Nephron progenitor cell (in vitro differentiated cells): ENCODE measurements at regions not wholly inside any gene's neighbourhood (a gene's known extent, or its start where the extent isn't known, plus 50 kb on each side); places are given as distances from the start of the nearest gene placed in this dataset.
"Not testable (repeated sequence)": the region's sequence is repeated elsewhere in the genome, so short reads cannot be mapped to it uniquely, and the experiment has no call there.

Experiments used
- DNase-seq: peaks from one replicate; pipeline ENCODE4 v3.0.0; 2021
- H3K27ac Mint-ChIP-seq: 2 replicates; pipeline ENCODE4 v1.8.0; 2021; ENCODE audit warnings: mild to moderate bottlenecking, moderate library complexity, mixed read lengths
- H3K27me3 Mint-ChIP-seq: 2 replicates; pipeline ENCODE4 v1.8.0; 2021; ENCODE audit warnings: mild to moderate bottlenecking, low read depth, mixed read lengths; ENCODE audit not compliant: poor library complexity
- H3K36me3 Mint-ChIP-seq: 2 replicates; pipeline ENCODE4 v1.8.0; 2021; ENCODE audit warnings: low read depth, mixed read lengths
- H3K4me1 Mint-ChIP-seq: 2 replicates; pipeline ENCODE4 v1.8.0; 2021; ENCODE audit warnings: mixed read lengths
- H3K4me3 Mint-ChIP-seq: 2 replicates; pipeline ENCODE4 v1.8.0; 2021; ENCODE audit warnings: mild to moderate bottlenecking, moderate library complexity, mixed read lengths
- H3K9me3 Mint-ChIP-seq: 2 replicates; pipeline ENCODE4 v1.8.0; 2021; ENCODE audit warnings: mild to moderate bottlenecking, moderate library complexity, mixed read lengths
- CTCF ChIP-seq: fragments of 200-600 bp; sonication (generic); IDR thresholded peaks from 2 replicates; pipeline ENCODE4 v1.5.0; 2021; ENCODE audit warnings: antibody characterized with exemption

- DNase-seq = no peak
- Mint-ChIP-seq H3K4me1 (peaks cover 9% of the 10 kb centered on the region), H3K36me3 (no peaks in the 10 kb centered on the region), H3K9me3 (no peaks in the 10 kb centered on the region), H3K27me3 (peaks cover 7% of the 10 kb centered on the region), H3K27ac (no peak overlapping the region), H3K4me3 (no peak overlapping the region)
- TF ChIP-seq CTCF = no peak
Measured at GRCh38 chr3:25844891-25845290, 55.0 kb downstream of the OXSM start.

GRCh38 chr3:25846282-25846681, 56.4 kb downstream of the OXSM start:
- Mint-ChIP-seq H3K27me3 (peaks cover 10% of the 10 kb centered on the region), H3K4me1 (peaks cover 10% of the 10 kb centered on the region), H3K4me3 (no peak overlapping the region), H3K27ac (no peak overlapping the region), H3K9me3 (peaks cover 7% of the 10 kb centered on the region), H3K36me3 (no peaks in the 10 kb centered on the region)
- DNase-seq = no peak
- TF ChIP-seq CTCF = no peak

- peaks cover 16% of the 10 kb centered on the region for H3K9me3 Mint-ChIP-seq
- H3K4me3 Mint-ChIP-seq = no peak overlapping the region
Measured at GRCh38 chr3:25849091-25849490, 59.2 kb downstream of the OXSM start.

GRCh38 chr3:25849641-25850385, 59.9 kb downstream of the OXSM start:
- Mint-ChIP-seq H3K9me3 (peaks cover 16% of the 10 kb centered on the region), H3K27me3 (peaks cover 7% of the 10 kb centered on the region), H3K27ac (no peak overlapping the region), H3K36me3 (no peaks in the 10 kb centered on the region), H3K4me3 (no peak overlapping the region), H3K4me1 (peaks cover 10% of the 10 kb centered on the region)
- DNase-seq = no peak
- TF ChIP-seq CTCF = no peak

More at GRCh38 chr3:25849091-25849490, 59.2 kb downstream of the OXSM start:
- H3K27ac Mint-ChIP-seq = no peak overlapping the region
- no peak for DNase-seq
- H3K4me1 Mint-ChIP-seq = peaks cover 10% of the 10 kb centered on the region
- no peaks in the 10 kb centered on the region for H3K36me3 Mint-ChIP-seq
- no peak for TF ChIP-seq CTCF
- H3K27me3 Mint-ChIP-seq = peaks cover 7% of the 10 kb centered on the region

GRCh38 chr3:25851693-25852259, 61.9 kb downstream of the OXSM start:
- not testable (repeated sequence) for H3K36me3 Mint-ChIP-seq, H3K27me3 Mint-ChIP-seq, H3K27ac Mint-ChIP-seq, H3K4me1 Mint-ChIP-seq, DNase-seq, H3K4me3 Mint-ChIP-seq
- peaks cover 16% of the 10 kb centered on the region for H3K9me3 Mint-ChIP-seq

- TF ChIP-seq CTCF = no peak
- H3K9me3 Mint-ChIP-seq = peaks cover 19% of the 10 kb centered on the region
- no peak overlapping the region for H3K27ac Mint-ChIP-seq
- no peak for DNase-seq
- peaks cover 7% of the 10 kb centered on the region for H3K27me3 Mint-ChIP-seq
- H3K4me1 Mint-ChIP-seq = peaks cover 6% of the 10 kb centered on the region
- no peak overlapping the region for H3K4me3 Mint-ChIP-seq
- no peaks in the 10 kb centered on the region for H3K36me3 Mint-ChIP-seq
Measured at GRCh38 chr3:25854214-25854613, 64.3 kb downstream of the OXSM start.
